ENCODE measurements at regions not wholly inside any gene's neighbourhood (a gene's known extent, or its start where the extent isn't known, plus 50 kb on each side); places are given as distances from the start of the nearest gene placed in this dataset.

GRCh38 chr1:29427614-29428279 lies 191.4 kb downstream of the PTPRU start:
- TF ChIP-seq CTCF (IDR thresholded peaks at IDR 0.05) (no peak), POLR2A (IDR thresholded peaks at IDR 0.05; ENCODE audit: low read length) (no peak), MAX (IDR thresholded peaks at IDR 0.05) (no peak), KDM1A (IDR thresholded peaks at IDR 0.05; ENCODE audit: low read depth) (no peak), EP300 (IDR thresholded peaks at IDR 0.05) (no peak), HEYL (CRISPR knock-in tag; IDR thresholded peaks at IDR 0.05) (no peak), SMC3 (IDR thresholded peaks at IDR 0.05) (no peak)
